HCT116 (cell line): ENCODE measurements at regions not wholly inside any gene's neighbourhood (a gene's known extent, or its start where the extent isn't known, plus 50 kb on each side); places are given as distances from the start of the nearest gene placed in this dataset.

Source experiments
- ATAC-seq: fragments of 200-7000 bp; cut with Tn5 transposase; 2 replicates; pipeline ENCODE4 v1.9.1; 2020; ENCODE audit warnings: mild to moderate bottlenecking, moderate library complexity
- BruUV-seq: library from RNA; stranded (reverse); fragments of 400-500 nt; replicated peaks from 2 replicates; lab custom pipeline; 2021; lab: Mats Ljungman, UMichigan
- CTCF ChIA-PET: fragments of 300-600 bp; sonication (Branson Sonifier 250); formaldehyde crosslinking; loops from one replicate; lab custom pipeline; 2021; ENCODE audit warnings: antibody characterized with exemption; lab: Charles Lee
- POLR2A ChIA-PET: fragments of 300-600, 350-600 bp; sonication (Branson Sonifier 250); formaldehyde crosslinking; loops from one replicate; lab custom pipeline; 2021; ENCODE audit warnings: antibody characterized with exemption; lab: Charles Lee
- RAD21 ChIA-PET, 2 experiments: fragments of 300-600 bp; sonication (Branson Sonifier 250); formaldehyde crosslinking; loops; one replicate each; lab custom pipeline; 2023; ENCODE audit warnings: low total read pairs in 2 of 2; ENCODE audit not compliant: uncharacterized antibody in 2 of 2, unreplicated experiment in 2 of 2, low non-redundant PET in 1 of 2; lab: Charles Lee
- DNase-seq: peaks from one replicate; pipeline ENCODE4 v3.0.0-alpha.2; 2010; ENCODE audit warnings: low read depth, low spot score
- H2AFZ ChIP-seq: fragments of 200-600 bp; shearing (Covaris generic), sonication (generic); 2 replicates; pipeline ENCODE4 v1.6.1; 2017; ENCODE audit warnings: low read depth, mixed run types, mixed read lengths, antibody characterized with exemption, low read length; ENCODE audit not compliant: poor library complexity, severe bottlenecking
- H3K27ac ChIP-seq: 2 replicates; pipeline ENCODE4 v1.5.1; 2012; ENCODE audit warnings: low read depth, low read length
- H3K27me3 ChIP-seq: fragments of 200-600 bp; sonication (generic); 2 replicates; pipeline ENCODE4 v1.6.1; 2016; ENCODE audit warnings: mixed run types, low read length, mixed read lengths; ENCODE audit not compliant: insufficient read depth
- H3K36me3 ChIP-seq, 2 experiments: fragments of 200-500 bp in 1 of 2; fragments of 200-600 bp in 1 of 2; sonication (Bioruptor generic) in 1 of 2; sonication (generic) in 1 of 2; 2 replicates each; pipeline versions ENCODE4 v1.5.1 to v1.6.1; 2014 to 2016; ENCODE audit warnings: low read length in 2 of 2, inconsistent platforms in 1 of 2, mixed read lengths in 1 of 2, mixed run types in 1 of 2; ENCODE audit not compliant: insufficient read depth in 2 of 2, control insufficient read depth in 1 of 2
- H3K4me1 ChIP-seq, 2 experiments: fragments of 200-600 bp in 1 of 2; sonication (generic) in 1 of 2; 2 replicates each; pipeline versions ENCODE4 v1.5.1 to v1.6.1; 2012 to 2017; ENCODE audit warnings: low read length in 2 of 2, inconsistent platforms in 1 of 2, mild to moderate bottlenecking in 1 of 2, mixed read lengths in 1 of 2, mixed run types in 1 of 2, moderate library complexity in 1 of 2; ENCODE audit not compliant: insufficient read depth in 2 of 2, control insufficient read depth in 1 of 2
- H3K4me2 ChIP-seq: fragments of 200-600 bp; sonication (generic); 2 replicates; pipeline ENCODE4 v1.6.1; 2017; ENCODE audit warnings: mixed run types, low read length, mixed read lengths
- H3K4me3 ChIP-seq, 2 experiments: fragments of 200-600 bp in 1 of 2; sonication (generic) in 1 of 2; replicated peaks in 1 of 2; 2 replicates each; pipeline ENCODE4 v1.5.1; 2011 to 2016; ENCODE audit warnings: low read length in 2 of 2, control low read depth in 1 of 2, low read depth in 1 of 2, mild to moderate bottlenecking in 1 of 2, mixed read lengths in 1 of 2, mixed run types in 1 of 2
- H3K79me2 ChIP-seq: fragments of 200-600 bp; sonication (generic); 2 replicates; pipeline ENCODE4 v1.6.1; 2017; ENCODE audit warnings: mild to moderate bottlenecking, mixed run types, low read length, moderate library complexity, mixed read lengths; ENCODE audit not compliant: insufficient read depth
- H3K9ac ChIP-seq: fragments of 200-600 bp; sonication (generic); 2 replicates; pipeline ENCODE4 v1.6.1; 2016; ENCODE audit warnings: low read length, mixed read lengths
- H3K9me2 ChIP-seq: fragments of 200-600 bp; sonication (generic), shearing (Covaris generic); 2 replicates; pipeline ENCODE4 v1.6.1; 2017; ENCODE audit warnings: mixed run types, mild to moderate bottlenecking, moderate library complexity; ENCODE audit not compliant: insufficient read depth
- H3K9me3 ChIP-seq, 2 experiments: fragments of 200-500 bp in 1 of 2; fragments of 200-600 bp in 1 of 2; sonication (Bioruptor generic) in 1 of 2; sonication (generic) in 1 of 2; 2 replicates each; pipeline ENCODE4 v1.6.1; 2014 to 2017; ENCODE audit warnings: low read length in 2 of 2, mixed read lengths in 2 of 2, inconsistent platforms in 1 of 2, low read depth in 1 of 2, mild to moderate bottlenecking in 1 of 2, mixed run types in 1 of 2, moderate library complexity in 1 of 2; ENCODE audit not compliant: control insufficient read depth in 1 of 2, insufficient read depth in 1 of 2
- H4K20me1 ChIP-seq: fragments of 200-600 bp; sonication (generic), shearing (Covaris generic); 2 replicates; pipeline ENCODE4 v1.6.1; 2017; ENCODE audit warnings: mixed run types, mild to moderate bottlenecking, moderate library complexity; ENCODE audit not compliant: insufficient read depth
- CEBPB ChIP-seq: IDR thresholded peaks from 2 replicates; pipeline ENCODE4 v1.6.1; 2012; ENCODE audit warnings: low read depth
- CTCF ChIP-seq, 3 experiments: fragments of 200-600 bp in 1 of 3; sonication (generic) in 1 of 3; IDR thresholded peaks in 2 of 3; conservative IDR thresholded peaks in 1 of 3; 2 replicates each; pipeline ENCODE4 v1.5.1; 2012 to 2017; ENCODE audit warnings: low read depth in 2 of 3, low read length in 2 of 3, antibody characterized with exemption in 1 of 3, borderline replicate concordance in 1 of 3, control low read depth in 1 of 3, mild to moderate bottlenecking in 1 of 3, mixed read lengths in 1 of 3, mixed run types in 1 of 3, moderate library complexity in 1 of 3; ENCODE audit not compliant: insufficient read depth in 1 of 3
- EGR1 ChIP-seq: IDR thresholded peaks from 2 replicates; pipeline ENCODE4 v1.6.1; 2012; ENCODE audit warnings: low read depth
- ELF1 ChIP-seq: IDR thresholded peaks from 2 replicates; pipeline ENCODE4 v1.6.1; 2012; ENCODE audit warnings: low read depth, borderline replicate concordance
- EZH2 ChIP-seq: fragments of 200-600 bp; sonication (generic); IDR thresholded peaks from 2 replicates; pipeline ENCODE4 v1.6.1; 2017; ENCODE audit warnings: antibody characterized with exemption, mixed run types
- EZH2phosphoT487 ChIP-seq: fragments of 200-600 bp; IDR thresholded peaks from 2 replicates; pipeline ENCODE4 v1.6.1; 2018; ENCODE audit warnings: antibody characterized with exemption, borderline replicate concordance
- FOSL1 ChIP-seq: IDR thresholded peaks from 2 replicates; pipeline ENCODE4 v1.6.1; 2012; ENCODE audit warnings: low read depth
- JUND ChIP-seq: IDR thresholded peaks from 2 replicates; pipeline ENCODE4 v1.6.1; 2012
- MAX ChIP-seq: IDR thresholded peaks from 2 replicates; pipeline ENCODE4 v1.6.1; 2012
- POLR2A ChIP-seq: IDR thresholded peaks from 2 replicates; pipeline ENCODE4 v1.7.0; 2011; ENCODE audit warnings: borderline replicate concordance; ENCODE audit not compliant: insufficient read depth, insufficient read length; ENCODE audit errors: extremely low read depth
- POLR2AphosphoS5 ChIP-seq: IDR thresholded peaks from 2 replicates; pipeline ENCODE4 v1.6.1; 2011; ENCODE audit warnings: mild to moderate bottlenecking, low read depth, low read length, moderate library complexity
- RAD21 ChIP-seq: IDR thresholded peaks from 2 replicates; pipeline ENCODE4 v1.6.1; 2012; ENCODE audit warnings: low read depth, mild to moderate bottlenecking
- REST ChIP-seq: IDR thresholded peaks from 2 replicates; pipeline ENCODE4 v1.6.1; 2012; ENCODE audit warnings: low read depth
- SIN3A ChIP-seq: IDR thresholded peaks from 2 replicates; pipeline ENCODE4 v1.6.1; 2012; ENCODE audit warnings: low read depth
- SP1 ChIP-seq: IDR thresholded peaks from 2 replicates; pipeline ENCODE4 v1.6.1; 2012; ENCODE audit warnings: low read depth
- SRF ChIP-seq: IDR thresholded peaks from 2 replicates; pipeline ENCODE4 v1.6.1; 2012; ENCODE audit warnings: low read depth
- TCF7L2 ChIP-seq: IDR thresholded peaks from 2 replicates; pipeline ENCODE4 v1.7.0; 2011; ENCODE audit warnings: borderline replicate concordance, inconsistent platforms; ENCODE audit not compliant: insufficient read depth, insufficient read length; ENCODE audit errors: extremely low read depth
- ZBTB33 ChIP-seq: IDR thresholded peaks from 2 replicates; pipeline ENCODE4 v1.6.1; 2011; ENCODE audit warnings: mild to moderate bottlenecking, low read length, moderate library complexity; ENCODE audit not compliant: insufficient replicate concordance; ENCODE audit errors: extremely low read depth
- ZFX ChIP-seq: fragments of 450-650 bp; IDR thresholded peaks from 2 replicates; pipeline ENCODE4 v1.6.1; 2017
- intact Hi-C: fragments of 100-400 bp; cut with micrococcal nuclease; formaldehyde crosslinking; loops from 2 replicates; pipeline ENCODE4 v1.10.0; 2022

- DNase-seq (no peak), ATAC-seq (no peak)
Measured at GRCh38 chr4:120225527-120225926, 158.9 kb upstream of the MAD2L1 start.

More at GRCh38 chr4:120225527-120225926, 158.9 kb upstream of the MAD2L1 start:
- Histone ChIP-seq H3K9me3 (no peaks in the 10 kb centered on the region), H3K4me3 (no peak overlapping the region), H3K79me2 (no peaks in the 10 kb centered on the region), H3K27me3 (no peaks in the 10 kb centered on the region), H3K9ac (no peak overlapping the region), H4K20me1 (no peaks in the 10 kb centered on the region), H3K36me3 (no peaks in the 10 kb centered on the region), H2AFZ (no peak overlapping the region), H3K4me2 (no peak overlapping the region), H3K4me1 (no peaks in the 10 kb centered on the region), H3K27ac (no peak overlapping the region), H3K9me2 (no peaks in the 10 kb centered on the region)
- ChIA-PET RAD21 (no interaction called here), POLR2A (no interaction called here), CTCF (no interaction called here)
- intact Hi-C loops, result no loop called here
- TF ChIP-seq EGR1, result no peak
- TF ChIP-seq EZH2phosphoT487, result no peak
- no peak for TF ChIP-seq EZH2
- no peak for TF ChIP-seq SP1
- no peak for TF ChIP-seq CEBPB
- TF ChIP-seq CTCF (IDR thresholded peaks at IDR 0.05 in 2 of 3, conservative IDR thresholded peaks at IDR 0.05 in 1 of 3; ENCODE audit: borderline replicate concordance in 1 of 3, insufficient read depth in 1 of 3, low read depth in 2 of 3, low read length in 2 of 3), result no peak
- TF ChIP-seq SRF, result no peak
- no peak for TF ChIP-seq ZBTB33
- TF ChIP-seq ZFX, result no peak
- no peak for TF ChIP-seq REST
- no peak for TF ChIP-seq SIN3A
- no peak for TF ChIP-seq RAD21
- no peak for TF ChIP-seq POLR2AphosphoS5
- no peak for TF ChIP-seq POLR2A
- no peak for TF ChIP-seq FOSL1
- no peak for TF ChIP-seq ELF1
- TF ChIP-seq JUND, result no peak
- TF ChIP-seq MAX, result no peak
- no peak for TF ChIP-seq TCF7L2
- BruUV-seq, result no TSS peak
